Endometrium (tissue), 2 donors: ENCODE measurements at regions not wholly inside any gene's neighbourhood (a gene's known extent, or its start where the extent isn't known, plus 50 kb on each side); places are given as distances from the start of the nearest gene placed in this dataset.

ENCODE experiments used
- FAIRE-seq: peaks from 2 replicates; lab custom pipeline; 2012; peaks lifted over from hg19 to GRCh38; lab: Jason Lieb, UNC
- donor health status: control.
- donor health status: control.

- no peak for FAIRE-seq
Observed at GRCh38 chr14:76603713-76604112, 157.6 kb upstream of the VASH1 start.

DNA sequence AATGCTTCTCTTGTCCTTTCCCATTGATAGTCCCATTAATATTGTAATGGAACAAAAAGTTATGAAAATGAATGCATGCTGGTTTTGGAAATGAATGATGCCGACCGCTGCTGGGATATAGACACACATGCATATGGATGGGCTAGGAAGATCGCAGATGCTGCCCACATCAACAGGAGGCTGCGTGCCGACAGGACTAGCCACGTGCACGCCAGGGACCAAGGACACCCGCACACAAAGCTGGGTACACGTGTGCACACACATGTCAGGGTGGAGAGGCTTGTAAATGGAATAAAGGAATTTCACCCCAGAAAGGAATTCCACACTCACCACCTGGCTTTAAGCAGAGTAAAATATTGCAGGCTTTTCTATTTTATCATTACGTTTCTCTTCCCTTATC lies 153.8 kb upstream of the VASH1 start:
- FAIRE-seq, result no peak

DNA sequence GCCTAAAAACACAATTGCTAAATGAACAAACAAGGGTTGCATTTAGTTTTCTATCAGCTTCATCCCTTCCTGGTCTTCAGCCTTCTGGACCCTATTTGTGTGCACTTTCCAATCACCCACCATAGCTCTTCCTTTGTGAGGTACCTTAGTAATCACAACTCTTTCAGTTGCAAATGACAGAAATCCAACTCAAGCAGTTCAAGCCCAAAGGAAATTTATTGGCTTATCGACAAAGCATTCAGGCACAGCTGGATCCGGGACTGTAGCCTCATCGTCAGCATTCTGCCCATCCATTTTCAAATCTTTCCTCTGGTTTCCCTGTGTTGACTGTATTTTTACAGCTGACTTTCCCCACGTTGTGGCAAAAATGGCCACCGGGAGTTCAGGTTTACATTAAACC lies 148.6 kb upstream of the VASH1 start:
- no peak for FAIRE-seq

DNA sequence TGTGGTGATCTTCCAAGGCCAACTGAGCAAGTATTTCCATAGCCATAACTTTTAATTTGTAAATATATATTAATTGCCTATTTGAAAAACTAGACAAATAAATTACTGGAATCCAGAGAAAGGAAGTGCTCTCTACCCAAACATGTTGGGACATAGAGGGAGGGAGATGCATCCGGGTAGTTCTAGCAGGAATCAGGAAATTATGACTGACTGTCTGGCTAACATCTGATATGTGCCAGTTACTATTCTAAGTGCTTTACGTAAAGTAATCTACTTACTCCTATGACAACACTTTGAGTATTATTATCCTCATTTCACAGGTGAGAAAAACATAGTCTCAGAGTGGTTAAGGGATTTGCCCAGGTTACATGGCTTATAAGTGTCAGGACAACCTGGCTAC lies 147.7 kb upstream of the VASH1 start:
- FAIRE-seq, result no peak

DNA sequence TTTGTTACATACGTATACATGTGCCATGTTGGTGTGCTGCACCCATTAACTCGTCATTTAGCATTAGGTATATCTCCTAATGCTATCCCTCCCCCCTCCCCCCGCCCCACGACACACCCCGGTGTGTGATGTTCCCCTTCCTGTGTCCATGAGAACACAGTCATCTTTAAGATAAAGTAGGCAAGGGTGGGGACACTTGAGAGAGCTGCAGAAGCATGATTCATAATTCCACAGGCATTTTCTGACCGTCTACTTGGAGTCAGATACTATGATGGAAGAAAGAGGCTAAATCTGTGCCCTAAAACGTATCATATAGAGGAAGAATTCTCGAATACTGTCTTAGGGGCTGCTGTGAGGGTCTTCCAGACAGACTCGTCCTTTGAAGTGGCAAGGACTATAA lies 145.9 kb upstream of the VASH1 start:
- no peak for FAIRE-seq

- no peak for FAIRE-seq
Observed at GRCh38 chr14:76617440-76617839, 143.8 kb upstream of the VASH1 start.

- FAIRE-seq, result no peak
Observed at GRCh38 chr14:76636602-76637001, 124.7 kb upstream of the VASH1 start.

DNA sequence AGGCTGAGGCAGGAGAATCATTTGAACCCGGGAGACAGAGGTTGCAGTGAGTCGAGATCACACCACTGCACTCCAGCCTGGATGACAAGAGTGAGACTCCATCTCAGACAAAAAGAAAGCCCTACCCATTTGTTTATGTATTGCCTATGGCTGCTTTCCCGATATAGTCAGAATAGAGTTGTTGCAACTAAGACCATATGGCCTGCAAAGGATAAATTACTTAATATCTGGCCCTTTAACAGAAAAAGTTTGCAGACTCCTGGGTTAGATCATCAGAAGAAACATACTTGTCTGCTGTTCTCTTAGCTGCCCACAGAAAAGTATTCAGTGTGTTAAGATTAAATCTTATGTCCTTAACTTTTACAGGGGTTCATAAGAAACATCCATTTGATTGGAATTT lies 122.4 kb upstream of the VASH1 start:
- no peak for FAIRE-seq

GRCh38 chr14:76639606-76640229 lies 121.5 kb upstream of the VASH1 start:
- FAIRE-seq, result no peak

GRCh38 chr14:76640923-76641395 lies 120.3 kb upstream of the VASH1 start:
- FAIRE-seq, result no peak

GRCh38 chr14:76641541-76641940 lies 119.7 kb upstream of the VASH1 start:
- FAIRE-seq, result no peak

DNA sequence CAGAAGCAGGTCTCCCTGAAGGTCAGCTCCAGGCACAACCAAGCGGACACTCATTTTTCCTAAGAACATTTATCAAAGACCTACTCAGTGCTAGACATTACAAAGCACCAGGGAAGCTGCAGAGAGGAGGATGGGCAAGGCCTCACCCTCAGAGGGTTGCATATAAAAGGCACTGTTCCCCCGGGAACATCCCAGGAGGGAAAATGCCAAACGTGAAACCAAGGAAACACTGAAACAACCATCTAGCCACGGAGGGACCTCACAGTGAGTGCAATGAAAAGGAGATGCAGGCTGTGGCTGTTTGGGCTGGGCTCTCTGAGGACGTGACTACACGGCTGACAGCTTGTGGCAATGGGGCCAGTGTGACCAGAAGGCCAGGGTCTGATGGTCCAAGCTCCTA lies 117.4 kb upstream of the VASH1 start:
- FAIRE-seq, result no peak

GRCh38 chr14:76644855-76645518 lies 116.3 kb upstream of the VASH1 start:
- no peak for FAIRE-seq

DNA sequence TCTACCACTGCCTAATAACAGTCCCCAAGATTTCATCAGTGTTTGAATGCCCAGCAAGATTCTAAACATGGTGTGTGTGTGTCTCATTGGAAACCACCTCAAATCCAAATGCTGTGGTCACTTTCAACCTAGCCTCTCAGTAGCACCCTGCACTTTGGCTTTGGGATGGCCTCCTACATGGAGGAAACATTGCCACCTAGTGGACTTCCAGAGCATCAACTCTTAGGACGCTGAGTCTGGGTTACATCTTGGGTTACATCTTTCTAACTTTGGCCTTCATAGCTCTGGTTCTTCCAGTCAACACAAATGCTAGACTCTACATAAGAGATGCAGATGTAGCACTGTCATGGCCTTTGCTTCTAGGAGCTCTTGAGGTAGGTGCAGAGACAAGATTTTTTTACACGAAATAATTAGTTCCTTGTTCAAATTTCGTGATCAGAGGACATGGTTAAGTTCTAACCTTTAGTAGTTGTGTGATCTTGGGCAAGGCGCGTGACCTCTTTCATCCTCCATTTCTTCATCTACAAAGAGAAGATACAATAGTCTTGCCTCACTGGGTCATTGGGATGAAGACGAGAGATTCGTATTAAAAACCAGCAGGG lies 113.5 kb upstream of the VASH1 start:
- FAIRE-seq, result no peak

- FAIRE-seq, result no peak
Observed at GRCh38 chr14:76651410-76652055, 109.7 kb upstream of the VASH1 start.

GRCh38 chr14:76653875-76654572 lies 107.2 kb upstream of the VASH1 start:
- FAIRE-seq, result no peak

DNA sequence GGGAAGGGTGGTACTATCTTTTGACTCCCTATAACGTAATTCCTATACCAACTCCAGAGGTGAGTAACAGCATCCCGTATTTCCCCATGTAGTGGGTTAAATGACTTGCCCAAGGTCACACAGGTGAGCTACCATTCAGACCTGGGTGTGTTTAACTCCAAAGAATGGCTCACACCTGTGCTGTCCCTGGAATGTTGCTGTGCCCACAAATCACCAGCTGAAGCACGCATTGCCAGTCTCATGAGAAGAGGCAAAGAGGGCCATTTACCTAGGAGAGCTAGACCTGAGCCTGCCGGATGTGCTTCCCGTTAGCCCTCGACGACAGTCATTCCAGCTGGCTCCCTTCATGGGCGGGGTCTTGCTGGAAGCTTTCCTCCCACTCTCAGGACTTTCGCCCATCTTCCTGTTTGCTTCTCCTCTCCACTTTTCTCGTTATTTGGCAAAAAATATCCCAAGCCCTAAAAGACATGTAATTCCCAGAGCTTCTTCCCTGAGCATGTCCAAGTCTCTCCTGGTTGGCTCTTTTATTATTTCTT lies 106.6 kb upstream of the VASH1 start:
- FAIRE-seq, result no peak

DNA sequence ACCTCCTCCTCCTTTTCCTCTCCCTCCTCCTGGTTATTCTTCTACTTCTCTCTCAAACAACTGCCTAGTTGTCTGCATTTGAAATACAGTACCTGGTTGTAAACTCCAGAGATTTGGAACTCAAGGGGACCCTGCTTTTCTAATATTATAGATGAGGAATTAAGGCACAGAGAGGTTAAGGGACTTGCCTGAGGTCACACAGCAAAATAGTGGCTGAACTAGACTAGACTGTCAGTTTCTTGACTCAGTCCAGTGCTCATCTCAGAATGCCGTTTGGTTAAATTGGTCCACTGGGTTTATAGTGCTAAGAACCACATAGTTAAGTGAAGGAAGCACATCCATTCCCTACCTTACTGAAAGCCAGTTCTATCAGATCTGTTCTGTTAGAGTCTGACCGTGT lies 105.9 kb upstream of the VASH1 start:
- FAIRE-seq, result no peak

DNA sequence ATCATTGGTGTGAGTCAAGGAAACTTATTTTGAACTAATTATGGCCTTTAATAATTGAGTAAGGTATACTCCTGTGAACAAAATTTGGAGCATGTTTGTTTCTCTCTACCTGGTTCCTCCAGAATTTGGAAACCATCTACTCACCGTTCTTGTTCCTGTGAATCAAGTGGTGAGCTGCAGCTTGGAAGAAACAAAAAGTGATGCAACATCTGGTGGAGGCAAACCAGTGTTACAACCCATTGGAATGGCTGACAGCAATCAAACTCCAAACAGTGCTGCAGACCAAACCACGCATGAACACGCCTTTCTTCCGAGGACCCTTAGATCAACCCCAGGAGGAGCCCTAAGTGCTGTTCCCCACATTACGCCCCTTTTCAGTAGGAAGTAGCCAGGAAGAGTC lies 104.7 kb upstream of the VASH1 start:
- no peak for FAIRE-seq

- no peak for FAIRE-seq
Observed at GRCh38 chr14:76657404-76657803, 103.9 kb upstream of the VASH1 start.

DNA sequence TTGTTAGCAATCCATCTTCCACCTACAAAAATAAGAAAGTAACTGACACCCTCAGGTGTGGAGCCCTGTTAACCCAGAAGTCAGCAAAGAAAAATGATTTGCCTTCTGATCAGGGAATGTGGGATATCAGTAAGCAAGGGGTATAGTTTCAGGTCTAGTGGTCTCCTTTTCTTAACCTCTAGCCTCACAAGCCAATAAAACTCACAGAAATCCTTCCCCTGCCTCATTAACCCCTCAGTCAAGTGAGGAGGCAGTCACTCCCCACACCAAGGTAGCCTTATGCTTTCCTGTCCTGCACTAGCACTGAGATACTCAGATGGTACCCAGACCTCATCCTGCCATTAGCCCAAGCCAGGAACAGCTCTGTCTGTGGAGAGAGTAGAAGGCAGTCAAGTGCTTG lies 103.4 kb upstream of the VASH1 start:
- FAIRE-seq, result no peak

- no peak for FAIRE-seq
Observed at GRCh38 chr14:76662580-76662979, 98.7 kb upstream of the VASH1 start.
